ENCODE measurements at regions not wholly inside any gene's neighbourhood (a gene's known extent, or its start where the extent isn't known, plus 50 kb on each side); places are given as distances from the start of the nearest gene placed in this dataset.

DNA sequence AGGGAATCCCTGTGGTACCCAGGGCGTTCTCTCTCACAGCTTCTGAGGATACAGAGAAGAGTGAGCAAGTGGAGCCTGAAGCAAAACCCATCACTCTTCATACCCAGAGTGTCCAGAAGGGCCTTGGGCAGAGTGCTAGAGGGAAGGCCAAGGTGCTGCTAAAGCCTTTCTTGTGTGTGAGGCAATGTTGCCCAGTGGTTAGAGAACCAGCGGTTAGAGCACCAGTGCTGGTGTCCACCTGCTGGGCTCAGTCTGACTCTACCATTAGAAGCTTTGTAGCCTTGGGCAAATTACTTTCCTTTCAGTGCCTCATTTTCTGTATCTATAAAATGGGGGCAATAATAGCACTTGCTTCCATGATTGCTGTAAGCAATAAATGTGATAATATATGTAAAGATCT lies 210.5 kb upstream of the SKOR2 start:
- no peak for TF ChIP-seq POLR2A (IDR thresholded peaks at IDR 0.05)
- TF ChIP-seq, protein P1, sequence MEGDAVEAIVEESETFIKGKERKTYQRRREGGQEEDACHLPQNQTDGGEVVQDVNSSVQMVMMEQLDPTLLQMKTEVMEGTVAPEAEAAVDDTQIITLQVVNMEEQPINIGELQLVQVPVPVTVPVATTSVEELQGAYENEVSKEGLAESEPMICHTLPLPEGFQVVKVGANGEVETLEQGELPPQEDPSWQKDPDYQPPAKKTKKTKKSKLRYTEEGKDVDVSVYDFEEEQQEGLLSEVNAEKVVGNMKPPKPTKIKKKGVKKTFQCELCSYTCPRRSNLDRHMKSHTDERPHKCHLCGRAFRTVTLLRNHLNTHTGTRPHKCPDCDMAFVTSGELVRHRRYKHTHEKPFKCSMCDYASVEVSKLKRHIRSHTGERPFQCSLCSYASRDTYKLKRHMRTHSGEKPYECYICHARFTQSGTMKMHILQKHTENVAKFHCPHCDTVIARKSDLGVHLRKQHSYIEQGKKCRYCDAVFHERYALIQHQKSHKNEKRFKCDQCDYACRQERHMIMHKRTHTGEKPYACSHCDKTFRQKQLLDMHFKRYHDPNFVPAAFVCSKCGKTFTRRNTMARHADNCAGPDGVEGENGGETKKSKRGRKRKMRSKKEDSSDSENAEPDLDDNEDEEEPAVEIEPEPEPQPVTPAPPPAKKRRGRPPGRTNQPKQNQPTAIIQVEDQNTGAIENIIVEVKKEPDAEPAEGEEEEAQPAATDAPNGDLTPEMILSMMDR (IDR thresholded peaks at IDR 0.05 in 4 of 5, conservative IDR thresholded peaks at IDR 0.05 in 1 of 5): no peak

All from gastrocnemius medialis (tissue), 4 donors.